Transverse colon (tissue), 4 donors: ENCODE measurements at regions not wholly inside any gene's neighbourhood (a gene's known extent, or its start where the extent isn't known, plus 50 kb on each side); places are given as distances from the start of the nearest gene placed in this dataset.

Experiments
- DNase-seq: peaks from one replicate; pipeline ENCODE4 v3.0.0-alpha.2; 2019
- H3K27ac ChIP-seq, 4 donors: fragments of 200-600 bp; sonication (generic); 2 replicates each; pipeline ENCODE4 v1.5.1; 2016 to 2018; ENCODE audit warnings: inconsistent platforms in 4 of 4
- H3K27me3 ChIP-seq: fragments of 200-600 bp; sonication (generic); 2 replicates; pipeline ENCODE4 v1.5.1; 2017; ENCODE audit warnings: inconsistent platforms
- H3K36me3 ChIP-seq, 4 donors: fragments of 200-600 bp; sonication (generic); 2 replicates each; pipeline ENCODE4 v1.5.1; 2017 to 2019; ENCODE audit warnings: inconsistent platforms in 4 of 4
- H3K4me1 ChIP-seq, 4 donors: fragments of 200-600 bp; sonication (generic); 2 replicates each; pipeline ENCODE4 v1.5.1; 2017 to 2020; ENCODE audit warnings: inconsistent platforms in 4 of 4
- H3K4me3 ChIP-seq, 4 donors: fragments of 200-600 bp; sonication (generic); 1 replicate in 1 of 4; 2 replicates in 3 of 4; pipeline versions ENCODE4 v1.5.1 to v1.6.1; 2017 to 2019; ENCODE audit warnings: inconsistent platforms in 4 of 4
- H3K9me3 ChIP-seq, 2 donors: fragments of 200-600 bp; sonication (generic); 2 replicates each; pipeline ENCODE4 v1.5.1; 2017 to 2019; ENCODE audit warnings: inconsistent platforms in 2 of 2
- EP300 ChIP-seq: sonication (generic); formaldehyde crosslinking; IDR thresholded peaks from one replicate; pipeline ENCODE4 v1.6.1; 2017; ENCODE audit warnings: antibody characterized with exemption, low read depth
- POLR2A ChIP-seq: fragments of 450-650 bp; IDR thresholded peaks from one replicate; pipeline ENCODE4 v1.6.1; 2016; ENCODE audit warnings: antibody characterized with exemption, mild to moderate bottlenecking, moderate library complexity
- POLR2AphosphoS5 ChIP-seq, 3 donors: sonication (generic); formaldehyde crosslinking; IDR thresholded peaks; one replicate each; pipeline ENCODE4 v1.6.1; 2016; ENCODE audit warnings: antibody characterized with exemption in 3 of 3
- WGBS, 2 donors: methylation state at CpG; one replicate each; pipeline ENCODE4 v1.1.5; 2018; ENCODE audit warnings: low coverage in 1 of 2; 5-methylcytosine and 5-hydroxymethylcytosine counted together
- in situ Hi-C, 4 donors: fragments of 200-750 bp; cut with MboI; loops; one replicate each; pipeline versions ENCODE4 v1.15.0 to v1.15.1; 2017; ENCODE audit warnings: low sequenced_read_pairs in 3 of 4, low pct_ligation_motif_present in 1 of 4, low pct_unique_long_range_greater_than_20kb in 1 of 4
- intact Hi-C: fragments of 100-400 bp; cut with DNase I; formaldehyde crosslinking; loops from one replicate; pipeline ENCODE4 v1.15.1; 2023; ENCODE audit warnings: low total_unique reads
- TF ChIP-seq, protein P1 (sequence below), 5 experiments: fragments of 200-600 bp in 3 of 5; fragments of 450-650 bp in 2 of 5; sonication (generic) in 3 of 5; IDR thresholded peaks; 1 replicate in 2 of 5; 2 replicates in 3 of 5; pipeline ENCODE4 v1.5.1; 2016 to 2017; ENCODE audit warnings: antibody characterized with exemption in 5 of 5, inconsistent platforms in 3 of 5, mild to moderate bottlenecking in 2 of 5, moderate library complexity in 1 of 5

- TF ChIP-seq POLR2A (no peak), EP300 (no peak), POLR2AphosphoS5 (IDR thresholded peaks at IDR 0.05) (peak in 1 of 3 donors; percentile 16)
- whole genome bisulfite sequencing, 2 donors, result 4% methylated on average over 50 of the region's 108 CpGs; no CpG with 5 or more reads in 1 of the 2 donors
- peaks cover 53% of the 10 kb centered on the region for H3K27me3 ChIP-seq
- H3K36me3 ChIP-seq, result no peaks in the 10 kb centered on the region
- peaks cover 0 to 16% (median 10%) of the 10 kb centered on the region in 4 donors for H3K4me1 ChIP-seq
- no peaks in the 10 kb centered on the region for H3K9me3 ChIP-seq
- no peak for DNase-seq
- intact Hi-C loops (no loop called here), in situ Hi-C loops (loop anchor here in 2 of 4 donors (25.0 kb wide), 1 partner anchor 575 kb away; the partner anchor contains the start of gene ZEB2 (in 2 of the 2))
- H3K27ac ChIP-seq, result peak overlapping the region; percentile 65 to 81 (median 74)
- H3K4me3 ChIP-seq, result peak overlapping the region; percentile 17 to 52 (median 32)
Measured at GRCh38 chr2:143936848-143937722, 582.8 kb downstream of the ZEB2 start.

DNA sequence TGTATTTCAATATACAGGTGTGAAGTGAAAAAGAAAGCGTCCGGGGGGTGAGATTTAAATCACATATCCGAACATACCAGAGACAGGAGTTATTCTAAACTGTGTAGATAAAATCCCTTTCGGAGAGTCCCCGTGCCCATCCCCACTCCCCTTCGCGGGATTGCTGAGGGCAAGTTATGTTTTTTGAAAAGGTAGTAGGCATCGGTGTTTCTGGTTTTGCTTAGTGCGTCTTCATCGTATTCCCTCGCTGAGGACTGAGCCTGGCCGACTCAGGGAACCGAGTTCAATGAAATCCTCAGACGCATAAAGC is 583.4 kb downstream of the ZEB2 start:
- peaks cover 0 to 16% (median 10%) of the 10 kb centered on the region in 4 donors for H3K4me1 ChIP-seq
- no peak for DNase-seq
- H3K27me3 ChIP-seq, result peaks cover 53% of the 10 kb centered on the region
- peak overlapping the region; percentile 65 to 81 (median 74) for H3K27ac ChIP-seq
- TF ChIP-seq POLR2A, result no peak
- no peak for TF ChIP-seq EP300
- no peak for TF ChIP-seq POLR2AphosphoS5 (IDR thresholded peaks at IDR 0.05)
- TF ChIP-seq, protein P1, sequence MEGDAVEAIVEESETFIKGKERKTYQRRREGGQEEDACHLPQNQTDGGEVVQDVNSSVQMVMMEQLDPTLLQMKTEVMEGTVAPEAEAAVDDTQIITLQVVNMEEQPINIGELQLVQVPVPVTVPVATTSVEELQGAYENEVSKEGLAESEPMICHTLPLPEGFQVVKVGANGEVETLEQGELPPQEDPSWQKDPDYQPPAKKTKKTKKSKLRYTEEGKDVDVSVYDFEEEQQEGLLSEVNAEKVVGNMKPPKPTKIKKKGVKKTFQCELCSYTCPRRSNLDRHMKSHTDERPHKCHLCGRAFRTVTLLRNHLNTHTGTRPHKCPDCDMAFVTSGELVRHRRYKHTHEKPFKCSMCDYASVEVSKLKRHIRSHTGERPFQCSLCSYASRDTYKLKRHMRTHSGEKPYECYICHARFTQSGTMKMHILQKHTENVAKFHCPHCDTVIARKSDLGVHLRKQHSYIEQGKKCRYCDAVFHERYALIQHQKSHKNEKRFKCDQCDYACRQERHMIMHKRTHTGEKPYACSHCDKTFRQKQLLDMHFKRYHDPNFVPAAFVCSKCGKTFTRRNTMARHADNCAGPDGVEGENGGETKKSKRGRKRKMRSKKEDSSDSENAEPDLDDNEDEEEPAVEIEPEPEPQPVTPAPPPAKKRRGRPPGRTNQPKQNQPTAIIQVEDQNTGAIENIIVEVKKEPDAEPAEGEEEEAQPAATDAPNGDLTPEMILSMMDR (IDR thresholded peaks at IDR 0.05), result no peak
- no peaks in the 10 kb centered on the region for H3K9me3 ChIP-seq
- intact Hi-C loops, result no loop called here
- in situ Hi-C loops, result loop anchor here in 2 of 4 donors (25.0 kb wide), 1 partner anchor 576 kb away; the partner anchor contains the start of gene ZEB2 (in 2 of the 2)
- 23 to 29% methylated on average over 4 to 14 of the region's 14 CpGs for WGBS, 2 donors
- peak overlapping the region in 3 of 4 donors; percentile 23 to 52 (median 41) for H3K4me3 ChIP-seq
- H3K36me3 ChIP-seq, result no peaks in the 10 kb centered on the region

- TF ChIP-seq, protein P1 (IDR thresholded peaks at IDR 0.05), result no peak
- TF ChIP-seq POLR2AphosphoS5 (IDR thresholded peaks at IDR 0.05) (no peak), POLR2A (no peak), EP300 (no peak)
- intact Hi-C loops, result no loop called here
- no peaks in the 10 kb centered on the region for H3K36me3 ChIP-seq
- no peaks in the 10 kb centered on the region for H3K9me3 ChIP-seq
- in situ Hi-C loops, result loop anchor here in 2 of 4 donors (25.0 kb wide), 1 partner anchor 577 kb away; the partner anchor contains the start of gene ZEB2 (in 2 of the 2)
- WGBS, 2 donors, result 78 to 83% methylated on average over 4 of the region's 4 CpGs
- peaks cover 0 to 16% (median 10%) of the 10 kb centered on the region in 4 donors for H3K4me1 ChIP-seq
- peak overlapping the region; percentile 65 to 81 (median 74) for H3K27ac ChIP-seq
- peaks cover 53% of the 10 kb centered on the region for H3K27me3 ChIP-seq
- no peak overlapping the region for H3K4me3 ChIP-seq
- DNase-seq, result no peak
Measured at GRCh38 chr2:143935482-143935752, 584.5 kb downstream of the ZEB2 start.

- TF ChIP-seq, protein P1 (IDR thresholded peaks at IDR 0.05), result no peak
- TF ChIP-seq EP300 (no peak), POLR2AphosphoS5 (IDR thresholded peaks at IDR 0.05) (no peak), POLR2A (no peak)
- Histone ChIP-seq H3K27ac (peak overlapping the region; percentile 65 to 81 (median 74)), H3K27me3 (peaks cover 53% of the 10 kb centered on the region), H3K4me3 (no peak overlapping the region), H3K4me1 (peaks cover 0 to 16% (median 10%) of the 10 kb centered on the region in 4 donors), H3K9me3 (no peaks in the 10 kb centered on the region), H3K36me3 (no peaks in the 10 kb centered on the region)
- in situ Hi-C loops (loop anchor here in 2 of 4 donors (25.0 kb wide), 1 partner anchor 577 kb away; the partner anchor contains the start of gene ZEB2 (in 2 of the 2)), intact Hi-C loops (no loop called here)
- DNase-seq, result no peak
- 64 to 77% methylated on average over 8 to 10 of the region's 10 CpGs for WGBS, 2 donors
Measured at GRCh38 chr2:143934626-143935481, 585.1 kb downstream of the ZEB2 start.
